Fibroblast of skin of abdomen (primary cell): ENCODE measurements at regions not wholly inside any gene's neighbourhood (a gene's known extent, or its start where the extent isn't known, plus 50 kb on each side); places are given as distances from the start of the nearest gene placed in this dataset.
"Not testable (repeated sequence)": the region's sequence is repeated elsewhere in the genome, so short reads cannot be mapped to it uniquely, and the experiment has no call there.

ENCODE experiments used
- DNase-seq: peaks from one replicate; pipeline ENCODE4 v3.0.0-alpha.2; 2013

GRCh38 chr16:46519063-46519462 is 102.1 kb downstream of the SHCBP1 start:
- DNase-seq = no peak

DNA sequence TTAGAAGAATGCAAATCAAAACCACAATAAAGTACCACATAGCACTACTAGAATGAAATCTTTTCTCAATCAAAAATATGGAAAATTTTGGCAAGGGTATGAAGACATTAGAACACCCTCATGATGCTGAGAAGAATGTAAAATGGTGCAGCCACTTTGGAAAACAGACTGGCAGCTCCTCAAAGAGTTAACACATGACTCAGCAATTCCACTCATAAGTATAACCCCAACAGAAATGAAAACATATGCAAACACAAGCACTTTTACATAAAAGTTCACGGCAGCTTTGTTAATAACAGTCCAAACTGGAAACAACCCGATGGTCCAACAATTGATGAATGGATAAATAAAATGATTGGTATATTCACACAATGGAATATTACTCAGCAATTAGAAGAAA is 124.5 kb downstream of the SHCBP1 start:
- DNase-seq = no peak

DNA sequence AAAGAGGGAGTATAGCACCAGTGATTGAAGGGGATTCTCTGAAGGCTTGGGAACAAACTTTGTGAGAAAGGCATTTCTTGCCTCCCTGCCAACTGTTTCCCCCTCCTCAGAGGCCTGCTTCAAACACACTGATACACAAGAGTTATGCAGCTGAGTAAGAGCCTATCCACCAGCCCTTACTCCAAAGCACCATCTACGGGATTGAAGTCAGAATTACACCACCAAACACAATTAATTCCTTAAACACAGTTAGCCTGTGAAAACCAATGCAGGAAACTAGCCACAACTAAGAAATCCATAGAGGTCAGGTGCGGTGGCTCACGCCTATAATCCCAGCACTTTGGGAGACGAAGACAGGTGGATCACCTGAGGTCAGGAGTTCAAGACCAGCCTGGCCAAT is 138.3 kb downstream of the SHCBP1 start:
- DNase-seq = no peak

GRCh38 chr16:46466239-46466638 is 154.9 kb downstream of the SHCBP1 start:
- DNase-seq = no peak

- not testable (repeated sequence) for DNase-seq
Observed at GRCh38 chr16:46454801-46455200, 166.4 kb downstream of the SHCBP1 start.

- no peak for DNase-seq
Observed at GRCh38 chr16:46428108-46429061, 192.8 kb downstream of the SHCBP1 start.

DNA sequence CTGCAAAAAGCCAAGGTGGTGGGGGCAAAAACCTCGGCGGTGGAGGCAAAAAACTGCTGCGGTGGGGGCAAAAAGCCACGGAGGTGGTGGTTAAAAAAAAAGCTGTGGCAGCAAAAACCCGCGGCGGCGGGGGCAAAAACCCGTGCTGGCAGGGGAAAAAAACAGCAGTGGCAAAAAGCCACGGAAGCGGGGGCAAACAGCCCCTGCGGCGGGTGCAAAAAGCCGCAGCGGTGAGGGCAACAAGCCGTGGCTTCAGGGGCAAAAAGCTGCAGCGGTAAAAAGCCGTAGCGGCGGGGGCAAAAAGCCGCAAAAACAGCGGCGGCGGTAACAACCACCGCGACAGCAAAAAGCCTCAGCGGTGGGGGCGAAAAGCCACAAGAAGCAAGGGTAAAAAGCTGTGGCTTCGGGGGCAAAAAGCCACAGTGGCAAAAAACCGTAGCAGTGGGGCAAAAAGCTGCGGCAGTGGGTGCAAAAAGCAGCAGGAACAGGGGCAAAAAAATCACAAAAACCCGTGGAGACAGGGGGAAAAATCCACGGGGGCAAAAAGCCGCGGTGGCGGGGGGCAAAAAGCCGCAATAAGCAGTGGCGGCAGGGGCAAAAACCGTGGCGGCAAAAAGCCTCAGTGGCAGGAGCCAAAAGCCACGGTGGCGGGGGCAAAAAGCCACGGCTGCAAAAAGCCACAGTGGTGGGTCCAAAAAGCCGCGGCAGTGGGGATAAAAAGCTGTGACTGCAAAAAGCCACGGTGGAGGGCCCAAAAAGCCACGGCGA is 193.7 kb downstream of the SHCBP1 start:
- no peak for DNase-seq

GRCh38 chr16:46426336-46426735 is 194.8 kb downstream of the SHCBP1 start:
- no peak for DNase-seq

GRCh38 chr16:46404028-46404427 is 217.2 kb downstream of the SHCBP1 start:
- no peak for DNase-seq

DNA sequence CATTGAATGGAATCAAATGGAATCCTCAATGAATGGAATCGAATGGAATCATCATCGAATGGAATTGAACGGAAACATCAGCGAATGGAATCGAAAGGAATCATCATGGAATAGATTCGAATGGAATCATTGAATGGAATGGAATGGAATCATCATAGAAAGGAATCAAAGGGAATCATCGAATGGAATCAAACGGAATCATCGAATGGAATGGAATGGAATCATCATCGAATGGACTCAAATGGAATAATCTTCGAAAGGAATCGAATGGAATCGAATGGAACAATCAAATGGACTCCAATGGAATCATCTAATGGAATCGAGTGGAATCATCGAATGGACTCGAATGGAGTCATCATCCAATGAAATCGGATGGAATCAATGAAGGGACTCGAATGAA is 222.6 kb downstream of the SHCBP1 start:
- not testable (repeated sequence) for DNase-seq

DNA sequence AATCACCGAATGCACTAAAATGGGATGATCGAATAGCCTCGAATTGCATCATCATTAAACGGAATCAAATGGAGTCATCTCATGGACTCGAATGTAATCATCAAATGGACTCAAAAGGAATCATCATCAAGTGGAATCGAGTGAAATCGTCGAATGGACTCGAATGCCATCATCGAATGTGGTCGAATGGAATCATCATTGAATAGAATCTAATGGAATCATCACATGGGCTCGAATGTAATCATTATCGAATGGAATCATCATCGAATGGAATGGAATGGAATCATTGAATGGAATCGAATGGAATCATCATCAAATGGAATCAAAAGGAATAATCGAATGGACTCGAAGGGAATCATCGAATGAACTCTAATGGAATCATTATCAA is 224.3 kb downstream of the SHCBP1 start:
- DNase-seq = not testable (repeated sequence)

DNA sequence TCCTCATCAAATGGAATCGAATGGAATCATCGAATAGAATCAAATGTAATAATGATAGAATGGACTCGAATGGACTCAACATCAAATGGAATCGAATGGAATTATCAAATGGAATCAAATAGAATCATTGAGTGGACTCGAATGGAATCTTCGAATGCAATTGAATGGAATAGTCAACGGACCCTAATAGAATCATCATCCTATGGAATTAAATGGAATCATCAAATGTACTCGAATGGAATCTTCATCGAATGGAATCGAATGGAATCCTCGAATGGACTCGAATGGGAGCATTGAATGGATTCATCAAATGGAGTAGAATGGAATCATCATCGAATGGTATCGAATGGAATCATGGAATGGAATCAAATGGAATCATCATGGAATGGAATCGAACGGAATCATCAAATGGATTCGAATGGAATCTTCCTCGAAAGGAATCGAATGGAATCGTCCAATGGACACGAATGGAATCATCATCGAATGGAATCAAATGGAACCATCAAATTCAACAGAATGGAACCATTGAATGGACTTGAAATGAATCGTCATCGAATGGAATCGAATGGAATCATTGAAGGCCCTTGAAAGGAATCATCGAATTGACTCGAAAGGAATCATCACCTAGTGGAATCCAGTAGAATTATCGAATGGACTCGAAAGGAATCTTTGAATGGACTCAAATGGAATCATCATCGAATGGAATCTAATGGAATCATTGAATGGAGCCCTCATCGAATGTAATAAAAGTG is 224.9 kb downstream of the SHCBP1 start:
- DNase-seq = not testable (repeated sequence)

DNA sequence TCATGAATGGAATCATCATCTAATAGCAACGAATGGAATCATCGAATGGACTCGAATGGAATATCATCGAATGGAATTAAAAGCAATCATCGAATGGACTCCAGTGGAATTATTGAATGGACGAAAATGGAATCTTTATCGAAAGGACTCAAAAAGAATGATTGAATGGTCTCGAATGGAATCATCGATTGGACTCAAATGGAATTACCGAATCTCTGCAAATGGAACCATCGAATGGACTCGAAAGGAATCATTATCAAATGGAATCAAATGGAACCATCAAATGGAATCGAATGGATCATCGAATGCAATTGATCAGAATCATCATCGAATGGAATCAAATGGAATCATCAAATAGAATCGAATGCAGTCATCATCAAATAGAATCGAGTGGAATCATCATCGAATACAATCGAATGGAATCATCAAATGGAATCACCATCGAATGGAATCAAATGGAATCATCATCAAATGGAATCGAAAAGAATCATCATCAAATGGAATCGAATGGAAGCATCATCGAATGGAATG is 225.7 kb downstream of the SHCBP1 start:
- peak; percentile 11 for DNase-seq

- DNase-seq = peak; percentile 18
Observed at GRCh38 chr16:46394963-46395362, 226.2 kb downstream of the SHCBP1 start.

GRCh38 chr16:46394149-46394548 is 227.0 kb downstream of the SHCBP1 start:
- DNase-seq = not testable (repeated sequence)

DNA sequence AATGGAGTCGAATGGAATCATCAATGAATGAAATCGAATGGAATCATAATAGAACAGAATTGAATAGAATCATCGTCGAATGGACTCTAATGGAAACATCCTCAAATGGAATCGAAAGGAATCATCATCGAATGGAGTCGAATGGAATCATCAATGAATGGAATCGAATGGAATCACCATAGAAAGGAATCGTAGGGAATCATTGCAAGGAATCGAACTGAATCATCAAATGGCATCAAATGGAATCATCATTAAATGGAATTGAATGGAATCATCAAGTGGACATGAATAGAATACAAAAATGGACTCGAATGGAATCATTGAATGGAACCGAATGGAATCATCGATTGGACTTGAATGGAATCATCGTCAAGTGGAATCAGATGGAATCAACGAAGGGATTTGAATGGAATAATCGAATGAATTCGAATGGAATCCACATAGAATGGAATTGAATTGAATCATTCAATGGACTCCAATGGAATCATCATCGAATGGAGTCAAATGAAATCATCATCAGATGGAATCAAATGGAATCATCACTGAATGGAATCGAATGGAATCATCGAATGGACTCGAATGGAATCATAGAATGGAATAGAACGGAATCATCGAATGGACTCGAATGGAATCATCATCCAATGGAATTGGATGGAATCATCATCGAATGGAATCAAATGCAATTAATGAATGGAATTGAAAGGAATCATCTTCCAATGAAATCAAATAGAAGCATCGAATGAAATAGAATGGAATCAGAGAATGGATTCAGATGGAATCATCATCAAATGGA is 228.1 kb downstream of the SHCBP1 start:
- DNase-seq = peak; percentile 45

- peak; percentile 27 for DNase-seq
Observed at GRCh38 chr16:46390660-46391462, 230.3 kb downstream of the SHCBP1 start.

DNA sequence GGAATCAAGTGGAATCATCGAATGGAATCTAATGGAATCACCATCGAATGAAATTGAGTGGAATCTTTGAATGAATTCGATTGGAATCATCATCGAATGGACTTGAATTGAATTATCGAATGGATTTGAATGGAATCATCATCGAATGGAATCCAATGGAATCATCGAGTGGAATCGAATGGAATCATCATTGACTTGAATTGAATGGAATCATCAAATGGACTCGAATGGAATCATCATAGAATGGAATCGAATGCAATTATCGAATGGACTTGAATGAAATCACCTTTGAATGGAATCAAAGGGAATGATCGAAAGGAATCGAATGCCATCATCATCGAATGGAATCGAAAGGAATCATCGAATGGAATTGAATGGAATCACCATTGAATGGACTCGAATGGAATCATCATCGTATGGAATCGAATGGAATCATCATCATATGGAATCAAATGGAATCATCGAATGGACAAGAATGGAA is 231.6 kb downstream of the SHCBP1 start:
- peak; percentile 89 for DNase-seq

- not testable (repeated sequence) for DNase-seq
Observed at GRCh38 chr16:46388939-46389491, 232.2 kb downstream of the SHCBP1 start.

DNA sequence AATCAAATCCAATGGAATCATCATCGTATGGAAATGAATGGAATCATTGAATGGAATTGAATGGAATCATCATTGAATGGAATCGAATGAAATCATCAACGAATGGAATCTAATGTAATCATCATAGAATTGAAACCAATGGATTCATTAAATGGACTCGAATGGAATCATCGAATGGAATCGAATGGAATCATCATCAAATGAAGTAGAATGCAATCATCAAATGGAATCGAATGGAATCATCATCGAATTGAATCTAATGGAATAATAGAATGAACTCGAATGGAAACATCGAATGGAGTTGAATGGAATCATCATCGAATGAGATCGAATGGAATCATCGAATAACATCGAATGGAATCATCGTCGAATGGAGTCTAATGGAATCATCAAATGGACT is 232.8 kb downstream of the SHCBP1 start:
- not testable (repeated sequence) for DNase-seq
